Ovary (tissue), 3 donors: ENCODE measurements at regions not wholly inside any gene's neighbourhood (a gene's known extent, or its start where the extent isn't known, plus 50 kb on each side); places are given as distances from the start of the nearest gene placed in this dataset.

Experiments used
- POLR2A ChIP-seq: fragments of 450-650 bp; IDR thresholded peaks from one replicate; pipeline ENCODE4 v1.6.1; 2017; ENCODE audit warnings: antibody characterized with exemption, mild to moderate bottlenecking, moderate library complexity
- TF ChIP-seq, protein P1 (sequence below), 3 donors: fragments of 450-650 bp in 2 of 3; fragments of 200-600 bp in 1 of 3; IDR thresholded peaks; one replicate each; pipeline versions ENCODE4 v1.5.1 to v1.8.0; 2016 to 2022; ENCODE audit warnings: antibody characterized with exemption in 3 of 3, mild to moderate bottlenecking in 1 of 3
- donor health status: DM: no; HTN: no; CAD: no.

DNA sequence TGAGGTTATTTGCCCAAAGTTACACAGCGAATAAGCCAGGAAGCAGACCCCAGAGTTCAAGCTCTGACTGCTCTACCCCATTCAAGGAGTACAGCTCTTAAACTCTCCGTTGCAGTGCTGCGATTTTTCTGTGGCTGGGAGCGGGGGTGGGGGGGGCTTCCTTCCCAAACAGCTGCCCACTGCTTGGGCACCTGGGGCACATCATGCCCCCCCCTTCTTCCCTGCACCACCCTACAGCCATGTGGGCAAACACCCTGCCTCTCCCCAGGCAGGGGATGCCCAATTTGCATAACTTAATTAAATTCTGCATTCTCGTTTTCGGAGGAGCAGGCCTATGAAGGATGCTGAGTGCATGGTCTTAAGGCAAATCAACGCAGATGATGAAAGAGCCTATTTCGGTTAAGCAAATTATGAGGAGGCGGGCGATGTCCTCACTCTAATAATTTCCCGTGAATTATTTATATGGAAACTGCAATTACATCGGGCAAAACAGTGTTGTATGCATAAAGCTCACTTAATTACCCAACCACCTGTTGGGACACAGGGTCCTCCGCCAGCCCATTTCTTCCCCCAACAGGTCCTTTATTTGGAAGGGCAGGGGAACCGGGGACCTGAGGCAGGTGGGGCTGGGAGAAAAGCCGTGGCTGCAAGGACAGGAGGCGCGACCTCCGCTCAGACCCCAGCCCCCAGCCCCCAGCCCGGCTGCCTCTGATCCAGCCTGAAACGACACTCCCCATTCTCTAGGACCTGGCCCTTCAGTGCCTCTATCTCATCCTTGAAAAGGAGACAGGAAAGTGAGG, 610.5 kb downstream of the BUD13 start:
- TF ChIP-seq, protein P1, sequence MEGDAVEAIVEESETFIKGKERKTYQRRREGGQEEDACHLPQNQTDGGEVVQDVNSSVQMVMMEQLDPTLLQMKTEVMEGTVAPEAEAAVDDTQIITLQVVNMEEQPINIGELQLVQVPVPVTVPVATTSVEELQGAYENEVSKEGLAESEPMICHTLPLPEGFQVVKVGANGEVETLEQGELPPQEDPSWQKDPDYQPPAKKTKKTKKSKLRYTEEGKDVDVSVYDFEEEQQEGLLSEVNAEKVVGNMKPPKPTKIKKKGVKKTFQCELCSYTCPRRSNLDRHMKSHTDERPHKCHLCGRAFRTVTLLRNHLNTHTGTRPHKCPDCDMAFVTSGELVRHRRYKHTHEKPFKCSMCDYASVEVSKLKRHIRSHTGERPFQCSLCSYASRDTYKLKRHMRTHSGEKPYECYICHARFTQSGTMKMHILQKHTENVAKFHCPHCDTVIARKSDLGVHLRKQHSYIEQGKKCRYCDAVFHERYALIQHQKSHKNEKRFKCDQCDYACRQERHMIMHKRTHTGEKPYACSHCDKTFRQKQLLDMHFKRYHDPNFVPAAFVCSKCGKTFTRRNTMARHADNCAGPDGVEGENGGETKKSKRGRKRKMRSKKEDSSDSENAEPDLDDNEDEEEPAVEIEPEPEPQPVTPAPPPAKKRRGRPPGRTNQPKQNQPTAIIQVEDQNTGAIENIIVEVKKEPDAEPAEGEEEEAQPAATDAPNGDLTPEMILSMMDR (IDR thresholded peaks at IDR 0.05): no peak
- no peak for TF ChIP-seq POLR2A
